ENCODE measurements at regions not wholly inside any gene's neighbourhood (a gene's known extent, or its start where the extent isn't known, plus 50 kb on each side); places are given as distances from the start of the nearest gene placed in this dataset.

GRCh38 chr5:91976451-91976850, 593.3 kb upstream of the ARRDC3 start:
- BruUV-seq (replicated peaks) = no TSS peak
- Histone ChIP-seq H3K4me3 (ENCODE audit: low read depth in 2 of 2, low read length in 2 of 2) (no peak overlapping the region), H3K27me3 (ENCODE audit: control insufficient read depth, insufficient read depth, low read length) (no peaks in the 10 kb centered on the region), H3K9me3 (ENCODE audit: control insufficient read depth, insufficient read depth, low read depth, low read length) (no peaks in the 10 kb centered on the region), H3K27ac (ENCODE audit: low read length) (no peak overlapping the region), H3K36me3 (ENCODE audit: control insufficient read depth, insufficient read depth, low read length) (no peaks in the 10 kb centered on the region), H3K4me1 (ENCODE audit: control insufficient read depth, insufficient read depth, low read length) (no peaks in the 10 kb centered on the region; the same call in 1 of the 2 replicates)
- no peak for TF ChIP-seq TCF7L2 (IDR thresholded peaks at IDR 0.05; ENCODE audit: low read depth, low read length)
- TF ChIP-seq POLR2AphosphoS5 (IDR thresholded peaks at IDR 0.05; ENCODE audit: low read depth, low read length) = no peak
- no peak for TF ChIP-seq CTCF (IDR thresholded peaks at IDR 0.05)
- TF ChIP-seq SIN3A (IDR thresholded peaks at IDR 0.05; ENCODE audit: borderline replicate concordance, insufficient read depth, low read depth, low read length) = no peak
- no peak for TF ChIP-seq REST (IDR thresholded peaks at IDR 0.05; ENCODE audit: insufficient read depth in 1 of 2, low read depth in 2 of 2, low read length in 1 of 2)
- intact Hi-C loops (cut with micrococcal nuclease; ENCODE audit: unreplicated experiment) = no loop called here
- CTCF ChIA-PET = no interaction called here
- ATAC-seq (no peak), DNase-seq (ENCODE audit: low read depth, low spot score) (no peak)
- in situ Hi-C loops (cut with HindIII; ENCODE audit: low pct_unique_long_range_greater_than_20kb, low sequenced_read_pairs) = no loop called here
- POLR2A ChIA-PET = no interaction called here

GRCh38 chr5:91963166-91963565, 580.0 kb upstream of the ARRDC3 start:
- Histone ChIP-seq H3K9me3 (ENCODE audit: control insufficient read depth, insufficient read depth, low read depth, low read length) (0 out of 2 replicates have a peak, but pooled peaks cover 2% of the 10 kb centered on the region), H3K4me3 (ENCODE audit: low read depth in 2 of 2, low read length in 2 of 2) (no peak overlapping the region), H3K36me3 (ENCODE audit: control insufficient read depth, insufficient read depth, low read length) (no peaks in the 10 kb centered on the region), H3K4me1 (ENCODE audit: control insufficient read depth, insufficient read depth, low read length) (no peaks in the 10 kb centered on the region), H3K27me3 (ENCODE audit: control insufficient read depth, insufficient read depth, low read length) (no peaks in the 10 kb centered on the region), H3K27ac (ENCODE audit: low read length) (no peak overlapping the region)
- in situ Hi-C loops (cut with HindIII; ENCODE audit: low pct_unique_long_range_greater_than_20kb, low sequenced_read_pairs) = no loop called here
- DNase-seq (ENCODE audit: low read depth, low spot score) (no peak), ATAC-seq (no peak)
- POLR2A ChIA-PET = no interaction called here
- TF ChIP-seq CTCF (IDR thresholded peaks at IDR 0.05) = no peak
- no peak for TF ChIP-seq SIN3A (IDR thresholded peaks at IDR 0.05; ENCODE audit: borderline replicate concordance, insufficient read depth, low read depth, low read length)
- TF ChIP-seq REST (IDR thresholded peaks at IDR 0.05; ENCODE audit: insufficient read depth in 1 of 2, low read depth in 2 of 2, low read length in 1 of 2) = no peak
- no peak for TF ChIP-seq POLR2AphosphoS5 (IDR thresholded peaks at IDR 0.05; ENCODE audit: low read depth, low read length)
- no peak for TF ChIP-seq TCF7L2 (IDR thresholded peaks at IDR 0.05; ENCODE audit: low read depth, low read length)
- BruUV-seq (replicated peaks) = no TSS peak
- intact Hi-C loops (cut with micrococcal nuclease; ENCODE audit: unreplicated experiment) = no loop called here
- CTCF ChIA-PET = no interaction called here
